Omental fat pad (tissue), 3 donors: ENCODE measurements at regions not wholly inside any gene's neighbourhood (a gene's known extent, or its start where the extent isn't known, plus 50 kb on each side); places are given as distances from the start of the nearest gene placed in this dataset.
"Not testable (repeated sequence)": the region's sequence is repeated elsewhere in the genome, so short reads cannot be mapped to it uniquely, and the experiment has no call there.

Experiments used
- ATAC-seq: fragments of 150-250 bp; one replicate; pipeline ENCODE4 v1.9.1; 2016; ENCODE audit warnings: mild to moderate bottlenecking, moderate library complexity; ENCODE audit not compliant: low FRiP score
- DNase-seq: peaks from one replicate; pipeline ENCODE4 v3.0.0-alpha.2; 2019; ENCODE audit warnings: low spot score
- TF ChIP-seq, protein P1 (sequence below), 3 donors: fragments of 450-650 bp; IDR thresholded peaks; one replicate each; pipeline ENCODE4 v1.5.1; 2016 to 2017; ENCODE audit warnings: antibody characterized with exemption in 3 of 3, mild to moderate bottlenecking in 3 of 3, moderate library complexity in 2 of 3

DNA sequence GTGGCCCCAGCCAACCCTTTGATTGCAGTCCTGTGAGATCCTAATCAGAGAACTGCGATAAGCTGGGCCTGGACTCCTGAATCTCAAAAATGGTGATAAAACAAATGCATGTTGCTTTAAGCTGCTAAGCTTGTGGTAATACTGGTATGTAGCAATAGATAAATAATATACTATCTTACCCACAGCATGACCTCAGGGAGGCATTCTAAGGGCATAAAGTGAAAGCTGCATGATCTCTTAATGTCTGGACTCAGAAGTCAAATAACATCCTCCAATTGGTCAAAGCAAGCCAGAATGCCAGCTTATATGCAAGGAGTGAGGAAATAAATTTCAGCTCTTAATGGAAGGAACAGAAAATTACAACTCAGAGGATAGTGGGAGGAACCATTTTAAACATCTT, 246.1 kb downstream of the FSIP2 start:
- DNase-seq (no peak), ATAC-seq (no peak)
- TF ChIP-seq, protein P1, sequence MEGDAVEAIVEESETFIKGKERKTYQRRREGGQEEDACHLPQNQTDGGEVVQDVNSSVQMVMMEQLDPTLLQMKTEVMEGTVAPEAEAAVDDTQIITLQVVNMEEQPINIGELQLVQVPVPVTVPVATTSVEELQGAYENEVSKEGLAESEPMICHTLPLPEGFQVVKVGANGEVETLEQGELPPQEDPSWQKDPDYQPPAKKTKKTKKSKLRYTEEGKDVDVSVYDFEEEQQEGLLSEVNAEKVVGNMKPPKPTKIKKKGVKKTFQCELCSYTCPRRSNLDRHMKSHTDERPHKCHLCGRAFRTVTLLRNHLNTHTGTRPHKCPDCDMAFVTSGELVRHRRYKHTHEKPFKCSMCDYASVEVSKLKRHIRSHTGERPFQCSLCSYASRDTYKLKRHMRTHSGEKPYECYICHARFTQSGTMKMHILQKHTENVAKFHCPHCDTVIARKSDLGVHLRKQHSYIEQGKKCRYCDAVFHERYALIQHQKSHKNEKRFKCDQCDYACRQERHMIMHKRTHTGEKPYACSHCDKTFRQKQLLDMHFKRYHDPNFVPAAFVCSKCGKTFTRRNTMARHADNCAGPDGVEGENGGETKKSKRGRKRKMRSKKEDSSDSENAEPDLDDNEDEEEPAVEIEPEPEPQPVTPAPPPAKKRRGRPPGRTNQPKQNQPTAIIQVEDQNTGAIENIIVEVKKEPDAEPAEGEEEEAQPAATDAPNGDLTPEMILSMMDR (IDR thresholded peaks at IDR 0.05), result no peak

- DNase-seq, ATAC-seq: not testable (repeated sequence)
Observed at GRCh38 chr2:185988907-185989306, 250.3 kb downstream of the FSIP2 start.

- ATAC-seq, result no peak
- no peak for DNase-seq
- TF ChIP-seq, protein P1 (IDR thresholded peaks at IDR 0.05), result no peak
Observed at GRCh38 chr2:185990861-185991525, 252.4 kb downstream of the FSIP2 start.

DNA sequence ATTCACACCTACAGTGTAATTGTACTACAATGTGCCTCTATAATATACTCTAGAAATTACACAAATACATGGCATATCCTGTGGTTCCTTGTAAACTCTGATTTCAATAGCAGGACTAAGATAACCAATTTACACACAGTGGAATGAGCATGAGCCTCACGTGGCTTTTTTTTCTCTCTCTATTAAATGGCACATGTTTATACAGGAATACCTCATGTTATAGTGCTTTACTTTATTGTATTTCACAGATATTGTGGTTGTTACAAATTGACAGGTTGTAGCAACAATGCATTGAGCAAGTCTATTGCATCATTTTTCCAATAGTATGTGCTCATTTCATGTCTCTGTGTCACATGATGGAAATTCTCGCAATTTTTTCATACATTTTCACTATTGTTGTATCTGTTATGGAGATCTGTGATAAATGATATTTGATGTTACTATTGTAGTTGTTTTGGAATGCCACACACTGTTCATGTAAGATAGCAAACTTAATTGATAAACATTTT, 260.0 kb downstream of the FSIP2 start:
- TF ChIP-seq, protein P1 (IDR thresholded peaks at IDR 0.05), result no peak
- DNase-seq (no peak), ATAC-seq (no peak)

DNA sequence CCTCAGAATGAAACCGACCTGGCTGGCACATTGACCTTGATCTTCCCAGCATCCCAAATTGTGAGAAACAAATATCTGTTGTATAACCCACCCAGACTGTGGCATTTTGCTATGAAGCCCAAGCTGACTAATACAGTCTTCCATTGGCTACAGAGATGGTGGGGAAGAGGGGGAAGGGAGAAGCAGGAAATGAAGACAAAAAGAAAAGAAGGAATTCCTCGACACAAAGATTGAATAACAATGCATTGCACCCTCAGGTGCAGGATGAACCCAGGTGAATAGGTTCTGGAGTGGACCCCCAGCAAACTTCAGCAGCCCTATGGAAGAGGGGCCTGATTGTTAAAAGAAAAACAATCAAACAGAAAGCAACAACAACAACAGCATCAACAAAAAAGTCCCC, 270.7 kb downstream of the FSIP2 start:
- TF ChIP-seq, protein P1 (IDR thresholded peaks at IDR 0.05), result no peak
- DNase-seq (no peak), ATAC-seq (no peak)

DNA sequence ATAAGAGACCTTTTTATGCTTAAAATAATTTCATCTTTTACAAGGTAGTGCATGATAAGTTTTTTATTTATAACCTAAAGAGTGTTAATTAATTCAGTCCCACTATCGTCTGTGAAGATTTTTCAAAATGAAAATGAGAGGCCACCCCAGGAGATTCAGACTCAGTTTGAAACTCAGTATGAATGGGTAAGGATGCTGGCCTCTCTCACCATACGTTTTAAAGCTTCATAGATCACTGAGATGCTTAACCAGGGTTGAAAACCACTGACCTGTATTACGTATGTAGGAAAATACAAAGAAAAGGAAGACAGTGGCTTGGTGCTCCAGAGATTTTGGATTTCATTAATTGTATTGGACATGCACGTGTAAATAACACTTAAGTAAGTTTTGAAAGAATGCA, 278.7 kb downstream of the FSIP2 start:
- ATAC-seq (no peak), DNase-seq (no peak)
- TF ChIP-seq, protein P1 (IDR thresholded peaks at IDR 0.05), result no peak

DNA sequence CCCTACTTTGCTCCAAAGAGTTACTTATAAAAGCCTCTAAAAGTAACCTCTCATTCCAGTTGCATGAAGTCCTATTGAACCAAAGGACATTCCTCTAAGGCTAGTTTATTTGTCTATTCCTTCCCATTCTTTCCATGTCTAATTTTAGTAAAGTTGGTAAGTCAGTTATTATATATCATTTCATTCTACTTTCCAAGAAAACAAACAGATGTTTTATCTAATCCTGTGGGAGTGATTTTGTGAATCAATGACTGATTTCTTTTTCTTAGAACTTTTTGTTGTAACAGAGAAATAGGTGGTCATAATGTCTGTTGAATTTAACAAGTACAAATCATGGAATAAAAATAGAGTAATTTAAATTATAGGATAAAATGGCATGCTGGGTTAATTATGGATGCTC, 286.3 kb downstream of the FSIP2 start:
- DNase-seq (no peak), ATAC-seq (no peak)
- TF ChIP-seq, protein P1 (IDR thresholded peaks at IDR 0.05), result no peak
